Colonic mucosa (tissue), 4 donors: ENCODE measurements at regions not wholly inside any gene's neighbourhood (a gene's known extent, or its start where the extent isn't known, plus 50 kb on each side); places are given as distances from the start of the nearest gene placed in this dataset.

ENCODE experiments used
- DNase-seq: peaks from one replicate; pipeline ENCODE4 v3.0.0-alpha.2; 2020
- H3K27ac ChIP-seq: fragments of 200-600 bp; one replicate; pipeline ENCODE4 v1.8.0; 2021
- H3K27me3 ChIP-seq: fragments of 200-600 bp; one replicate; pipeline ENCODE4 v1.8.0; 2021
- H3K36me3 ChIP-seq: fragments of 200-600 bp; one replicate; pipeline ENCODE4 v1.8.0; 2021
- H3K4me1 ChIP-seq: fragments of 200-600 bp; one replicate; pipeline ENCODE4 v1.8.0; 2021; ENCODE audit warnings: mild to moderate bottlenecking
- H3K4me3 ChIP-seq: fragments of 200-600 bp; one replicate; pipeline ENCODE4 v1.8.0; 2021
- H3K9ac ChIP-seq, 2 donors: one replicate each; pipeline ENCODE4 v1.7.0; 2013; ENCODE audit warnings: control low read depth in 2 of 2, low read depth in 2 of 2, low read length in 2 of 2
- H3K9me3 ChIP-seq: fragments of 200-600 bp; one replicate; pipeline ENCODE4 v1.8.0; 2021
- intact Hi-C: fragments of 100-400 bp; cut with DNase I; formaldehyde crosslinking; loops from one replicate; pipeline ENCODE4 v1.14.1; 2022
- TF ChIP-seq, protein P1 (sequence below): fragments of 200-600 bp; IDR thresholded peaks from one replicate; pipeline ENCODE4 v1.8.0; 2022; ENCODE audit warnings: antibody characterized with exemption, mild to moderate bottlenecking
- donor health status: healthy.
- donor health status: DM: no; HTN: no; CAD: no.
- donor health status: DM: no; HTN: no; CAD: no.

DNA sequence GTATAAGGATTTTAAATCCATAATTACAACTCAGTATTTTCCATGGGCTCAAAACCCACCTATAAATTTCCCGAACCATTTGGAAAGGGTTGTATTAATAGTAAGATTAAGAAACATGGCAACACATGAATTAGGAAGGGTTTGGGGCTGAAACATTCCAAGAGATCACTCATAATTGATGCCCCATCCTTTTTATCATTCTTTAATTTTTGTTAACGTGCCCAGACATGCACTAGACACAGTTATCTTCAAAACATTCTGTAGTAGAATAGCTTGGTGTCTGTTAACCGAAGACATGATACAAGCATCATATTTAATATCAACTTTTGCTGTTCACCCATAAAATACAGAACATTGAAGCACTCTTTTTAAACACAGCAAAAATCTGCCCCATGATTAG is 106.8 kb upstream of the FRMD6 start:
- DNase-seq: no peak
- TF ChIP-seq, protein P1, sequence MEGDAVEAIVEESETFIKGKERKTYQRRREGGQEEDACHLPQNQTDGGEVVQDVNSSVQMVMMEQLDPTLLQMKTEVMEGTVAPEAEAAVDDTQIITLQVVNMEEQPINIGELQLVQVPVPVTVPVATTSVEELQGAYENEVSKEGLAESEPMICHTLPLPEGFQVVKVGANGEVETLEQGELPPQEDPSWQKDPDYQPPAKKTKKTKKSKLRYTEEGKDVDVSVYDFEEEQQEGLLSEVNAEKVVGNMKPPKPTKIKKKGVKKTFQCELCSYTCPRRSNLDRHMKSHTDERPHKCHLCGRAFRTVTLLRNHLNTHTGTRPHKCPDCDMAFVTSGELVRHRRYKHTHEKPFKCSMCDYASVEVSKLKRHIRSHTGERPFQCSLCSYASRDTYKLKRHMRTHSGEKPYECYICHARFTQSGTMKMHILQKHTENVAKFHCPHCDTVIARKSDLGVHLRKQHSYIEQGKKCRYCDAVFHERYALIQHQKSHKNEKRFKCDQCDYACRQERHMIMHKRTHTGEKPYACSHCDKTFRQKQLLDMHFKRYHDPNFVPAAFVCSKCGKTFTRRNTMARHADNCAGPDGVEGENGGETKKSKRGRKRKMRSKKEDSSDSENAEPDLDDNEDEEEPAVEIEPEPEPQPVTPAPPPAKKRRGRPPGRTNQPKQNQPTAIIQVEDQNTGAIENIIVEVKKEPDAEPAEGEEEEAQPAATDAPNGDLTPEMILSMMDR: no peak
- Histone ChIP-seq H3K4me1 (no peaks in the 10 kb centered on the region), H3K4me3 (no peak overlapping the region), H3K9ac (no peak overlapping the region), H3K27ac (no peak overlapping the region), H3K9me3 (no peaks in the 10 kb centered on the region), H3K27me3 (no peaks in the 10 kb centered on the region), H3K36me3 (no peaks in the 10 kb centered on the region)
- intact Hi-C loops: no loop called here

DNA sequence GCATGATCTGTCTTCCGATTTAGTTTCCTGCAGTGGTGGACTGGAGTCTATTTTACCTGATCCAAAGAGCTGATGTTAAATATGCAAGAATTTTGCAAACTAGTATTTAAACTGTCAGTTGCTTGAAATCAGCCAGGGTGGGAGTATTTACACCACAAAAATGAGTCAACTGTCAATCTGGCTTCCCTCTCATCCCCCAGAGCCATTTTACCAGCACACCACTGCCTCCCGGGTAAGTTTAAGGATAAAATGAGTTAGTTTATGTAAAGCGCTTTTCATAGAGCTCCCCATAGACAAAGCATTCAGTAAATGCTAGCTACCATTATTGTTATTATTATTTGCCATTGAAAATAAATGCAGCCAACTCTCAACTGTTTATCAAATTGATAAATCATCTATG is 106.3 kb upstream of the FRMD6 start:
- no peak overlapping the region for H3K27ac ChIP-seq
- TF ChIP-seq, protein P1: no peak
- H3K4me1 ChIP-seq: no peaks in the 10 kb centered on the region
- intact Hi-C loops: no loop called here
- no peaks in the 10 kb centered on the region for H3K9me3 ChIP-seq
- no peak overlapping the region for H3K9ac ChIP-seq
- no peaks in the 10 kb centered on the region for H3K36me3 ChIP-seq
- DNase-seq: no peak
- H3K4me3 ChIP-seq: no peak overlapping the region
- no peaks in the 10 kb centered on the region for H3K27me3 ChIP-seq

DNA sequence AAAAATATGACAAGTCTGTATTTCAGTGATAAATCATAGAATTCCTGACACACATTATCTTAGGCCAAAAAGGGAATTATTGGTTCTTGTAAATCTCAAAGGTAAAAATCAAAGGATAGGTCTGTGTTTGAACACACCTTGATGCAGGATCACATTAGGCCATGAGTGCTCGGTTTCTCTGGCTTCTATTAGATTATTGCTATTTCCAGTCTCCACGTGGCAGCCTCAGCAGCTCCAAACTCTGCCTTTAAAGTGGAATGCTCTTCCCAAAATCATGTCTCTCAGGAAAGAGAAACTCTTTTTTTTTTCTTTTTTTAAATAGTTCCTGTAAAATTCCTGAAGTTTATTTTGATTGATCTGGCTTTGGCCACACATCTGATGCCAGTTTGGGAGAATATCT is 105.6 kb upstream of the FRMD6 start:
- Histone ChIP-seq H3K9ac (peak overlapping the region in 1 of 2 donors; percentile 17), H3K36me3 (no peaks in the 10 kb centered on the region), H3K27me3 (no peaks in the 10 kb centered on the region), H3K27ac (no peak overlapping the region), H3K9me3 (no peaks in the 10 kb centered on the region), H3K4me1 (no peaks in the 10 kb centered on the region), H3K4me3 (no peak overlapping the region)
- intact Hi-C loops: no loop called here
- DNase-seq: no peak
- TF ChIP-seq, protein P1: no peak

DNA sequence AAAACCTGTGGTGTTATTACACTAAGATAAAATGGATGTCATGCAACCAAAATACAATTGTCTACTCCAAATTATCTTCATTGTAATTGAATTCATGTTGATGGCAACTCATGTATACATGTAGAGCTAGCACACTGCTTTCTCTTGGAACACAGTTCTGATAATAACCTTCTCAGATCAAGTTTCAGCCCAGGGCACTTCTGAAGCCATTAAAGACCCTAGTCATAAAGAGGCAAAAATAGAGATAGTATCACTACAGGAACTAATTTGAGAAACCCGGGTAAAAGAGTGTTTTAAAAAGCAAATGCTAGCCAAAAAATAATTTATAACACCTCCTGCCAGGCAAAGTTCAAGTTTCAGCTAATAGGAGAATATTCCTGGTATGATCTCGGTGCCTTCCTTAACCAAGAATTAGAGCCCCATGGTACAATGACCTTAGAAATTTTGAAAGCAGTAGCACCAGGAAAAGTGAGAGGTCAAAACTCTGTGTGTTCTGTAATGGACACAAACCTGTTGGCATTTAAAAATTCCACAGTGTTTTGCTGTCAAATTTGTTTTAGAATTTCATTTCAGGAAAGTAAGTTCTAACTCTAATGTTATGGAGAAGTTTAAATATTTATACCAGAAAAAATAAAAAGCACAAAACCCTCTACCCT is 105.0 kb upstream of the FRMD6 start:
- H3K4me3 ChIP-seq: no peak overlapping the region
- H3K9me3 ChIP-seq: no peaks in the 10 kb centered on the region
- no peak overlapping the region for H3K27ac ChIP-seq
- H3K4me1 ChIP-seq: no peaks in the 10 kb centered on the region
- no peaks in the 10 kb centered on the region for H3K27me3 ChIP-seq
- no peaks in the 10 kb centered on the region for H3K36me3 ChIP-seq
- no peak overlapping the region for H3K9ac ChIP-seq
- no peak for DNase-seq
- intact Hi-C loops: no loop called here
- TF ChIP-seq, protein P1: no peak

DNA sequence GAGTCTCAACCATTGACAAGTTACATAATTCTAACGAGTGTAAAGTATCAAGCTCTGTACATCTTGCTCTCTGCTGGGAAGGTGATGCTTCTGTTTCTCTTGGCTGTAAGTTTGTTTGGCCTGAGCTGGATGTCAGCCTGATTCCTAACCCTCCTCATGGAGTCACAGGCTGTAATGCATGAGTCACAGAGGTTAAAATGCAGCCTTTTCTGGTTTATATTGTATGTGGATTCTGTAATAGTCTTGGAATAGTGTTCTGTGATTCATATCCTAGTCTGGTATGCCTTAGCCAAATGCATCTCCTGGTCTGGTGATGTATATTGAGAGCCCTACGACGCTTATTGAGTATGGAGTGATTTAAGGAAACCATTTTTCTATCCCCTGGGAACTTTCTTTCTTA is 104.5 kb upstream of the FRMD6 start:
- Histone ChIP-seq H3K27ac (no peak overlapping the region), H3K9ac (no peak overlapping the region), H3K9me3 (no peaks in the 10 kb centered on the region), H3K4me3 (no peak overlapping the region), H3K36me3 (no peaks in the 10 kb centered on the region), H3K27me3 (no peaks in the 10 kb centered on the region), H3K4me1 (no peaks in the 10 kb centered on the region)
- peak; percentile 23 for DNase-seq
- intact Hi-C loops: no loop called here
- TF ChIP-seq, protein P1: no peak
